HEK293 (cell line): ENCODE measurements at regions not wholly inside any gene's neighbourhood (a gene's known extent, or its start where the extent isn't known, plus 50 kb on each side); places are given as distances from the start of the nearest gene placed in this dataset.

Experiments
- CTCF ChIA-PET: fragments of 350-600 bp; formaldehyde crosslinking; extraction: SDS; loops from one replicate; lab custom pipeline; 2021; ENCODE audit warnings: antibody characterized with exemption; lab: Yijun Ruan, JAX
- POLR2A ChIA-PET: fragments of 300-600 bp; formaldehyde crosslinking; extraction: SDS; loops from one replicate; lab custom pipeline; 2020; ENCODE audit warnings: antibody characterized with exemption, inconsistent platforms; lab: Yijun Ruan, JAX
- H3K27ac ChIP-seq: fragments of 200-500 bp; sonication (Bioruptor generic); 2 replicates; pipeline ENCODE4 v1.5.1; 2014; ENCODE audit warnings: low read depth, low read length, control low read depth, inconsistent platforms; ENCODE audit errors: extremely low read depth
- H3K36me3 ChIP-seq, 2 experiments: fragments of 200-500 bp in 1 of 2; sonication (Bioruptor generic) in 1 of 2; 1 replicate in 1 of 2; 2 replicates in 1 of 2; pipeline ENCODE4 v1.5.1; 2014 to 2017; ENCODE audit warnings: inconsistent platforms in 2 of 2, low read length in 2 of 2; ENCODE audit not compliant: control insufficient read depth in 2 of 2, insufficient read depth in 1 of 2
- H3K4me1 ChIP-seq: fragments of 200-500 bp; sonication (Bioruptor generic); 2 replicates; pipeline ENCODE4 v1.5.1; 2014; ENCODE audit warnings: mild to moderate bottlenecking, low read length, inconsistent platforms; ENCODE audit not compliant: control insufficient read depth, insufficient read depth
- H3K4me3 ChIP-seq: 2 replicates; pipeline ENCODE4 v1.5.1; 2011; ENCODE audit warnings: low read depth, mild to moderate bottlenecking, control low read depth, low read length, moderate library complexity
- H3K9me3 ChIP-seq: fragments of 200-500 bp; sonication (Bioruptor generic); 2 replicates; pipeline ENCODE4 v1.5.1; 2014; ENCODE audit warnings: low read depth, low read length, inconsistent platforms; ENCODE audit not compliant: control insufficient read depth, insufficient read depth
- CTCF ChIP-seq: fragments of 450-650 bp; formaldehyde crosslinking; IDR thresholded peaks from 2 replicates; pipeline ENCODE4 v1.5.1; 2016; ENCODE audit warnings: missing biosample characterization, missing genetic modification characterization
- HOXD13 ChIP-seq: sonication (generic); formaldehyde crosslinking; IDR thresholded peaks from 2 replicates; pipeline ENCODE4 v1.8.0; 2022; ENCODE audit warnings: missing genetic modification reagents, borderline replicate concordance
- SETDB1 ChIP-seq: IDR thresholded peaks from one replicate; pipeline ENCODE4 v1.6.1; 2017; ENCODE audit warnings: mild to moderate bottlenecking, low read length, moderate library complexity, mixed read lengths; ENCODE audit not compliant: insufficient read length
- SP3 ChIP-seq: fragments of 450-650 bp; formaldehyde crosslinking; IDR thresholded peaks from 2 replicates; pipeline ENCODE4 v1.5.1; 2016; ENCODE audit warnings: missing biosample characterization, missing genetic modification characterization
- TRIM28 ChIP-seq: IDR thresholded peaks from 2 replicates; pipeline ENCODE4 v1.6.1; 2011; ENCODE audit warnings: low read length, control low read depth, borderline replicate concordance
- ZBTB8A ChIP-seq: fragments of 450-650 bp; formaldehyde crosslinking; IDR thresholded peaks from 2 replicates; pipeline ENCODE4 v1.5.1; 2016; ENCODE audit warnings: missing biosample characterization, missing genetic modification characterization
- ZIC2 ChIP-seq: fragments of 450-650 bp; formaldehyde crosslinking; IDR thresholded peaks from 2 replicates; pipeline ENCODE4 v1.5.1; 2016; ENCODE audit warnings: missing biosample characterization, missing genetic modification characterization
- ZNF133 ChIP-seq: fragments of 450-650 bp; formaldehyde crosslinking; IDR thresholded peaks from 2 replicates; pipeline ENCODE4 v1.5.1; 2016; ENCODE audit warnings: missing biosample characterization, missing genetic modification characterization
- ZNF184 ChIP-seq: fragments of 450-650 bp; IDR thresholded peaks from 2 replicates; pipeline ENCODE4 v1.5.1; 2018; ENCODE audit warnings: missing biosample characterization, mild to moderate bottlenecking, missing genetic modification characterization
- TF ChIP-seq, protein P1 (sequence below): fragments of 450-650 bp; formaldehyde crosslinking; IDR thresholded peaks from 2 replicates; pipeline ENCODE4 v1.5.1; 2017; ENCODE audit warnings: missing biosample characterization, missing genetic modification characterization

GRCh38 chr17:72046643-72047612 lies 73.9 kb upstream of the SOX9 start:
- POLR2A ChIA-PET = no interaction called here
- Histone ChIP-seq H3K4me1 (no peaks in the 10 kb centered on the region), H3K36me3 (no peaks in the 10 kb centered on the region), H3K4me3 (no peak overlapping the region), H3K27ac (no peak overlapping the region), H3K9me3 (no peaks in the 10 kb centered on the region)
- CTCF ChIA-PET = interaction anchor here (0.6 kb wide), 1 partner anchor 22 kb away, joined by 3 read pairs; no protein-coding TSS in a partner anchor
- TF ChIP-seq ZNF133 (tag by site-specific recombination) (no peak), ZIC2 (tag by site-specific recombination) (peak; percentile 84)

- no peak for TF ChIP-seq SETDB1
- H3K36me3 ChIP-seq = no peaks in the 10 kb centered on the region
- no peaks in the 10 kb centered on the region for H3K4me1 ChIP-seq
- CTCF ChIA-PET = interaction anchor here (1.0 kb wide), 1 partner anchor 27 kb away, joined by 3 read pairs; no protein-coding TSS in a partner anchor
- H3K4me3 ChIP-seq = no peak overlapping the region
- H3K27ac ChIP-seq = no peak overlapping the region
- no peaks in the 10 kb centered on the region for H3K9me3 ChIP-seq
- POLR2A ChIA-PET = no interaction called here
Measured at GRCh38 chr17:72049914-72050313, 70.9 kb upstream of the SOX9 start.

GRCh38 chr17:72053036-72053435 lies 67.8 kb upstream of the SOX9 start:
- H3K9me3 ChIP-seq = no peaks in the 10 kb centered on the region
- H3K27ac ChIP-seq = no peak overlapping the region
- POLR2A ChIA-PET = interaction anchor here (0.5 kb wide), 1 partner anchor 1381 kb away, joined by 4 read pairs; no protein-coding TSS in a partner anchor
- no peaks in the 10 kb centered on the region for H3K36me3 ChIP-seq
- CTCF ChIA-PET = interaction anchor here (0.6 kb wide), 1 partner anchor 675 kb away, joined by 4 read pairs; no protein-coding TSS in a partner anchor
- TF ChIP-seq ZIC2 (tag by site-specific recombination) = 0 out of 2 replicates have a peak, but pooled peaks have one; percentile 30
- no peak for TF ChIP-seq TRIM28
- peak; percentile 45; the same call in 1 of the 2 replicates for TF ChIP-seq ZBTB8A (tag by site-specific recombination)
- no peak overlapping the region for H3K4me3 ChIP-seq
- H3K4me1 ChIP-seq = no peaks in the 10 kb centered on the region

DNA sequence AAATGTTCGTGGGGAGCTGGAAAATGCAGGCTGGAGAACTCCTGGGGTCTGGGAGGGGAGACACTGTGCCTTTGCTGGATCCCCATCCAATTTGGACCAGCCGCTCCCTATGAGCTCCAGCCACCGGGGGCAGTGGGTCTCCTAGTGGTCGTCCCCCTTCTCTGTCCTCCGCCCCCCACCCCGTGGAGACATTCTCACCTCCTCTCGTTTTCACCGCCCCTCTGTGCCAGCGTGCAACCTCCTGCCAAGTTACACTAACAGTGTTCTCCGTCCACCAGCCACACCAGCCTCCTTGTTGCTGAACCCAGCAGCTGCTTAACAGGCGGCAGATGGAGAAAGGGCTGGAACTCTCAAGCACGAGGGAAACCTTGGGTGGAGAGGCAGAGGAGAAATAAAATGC lies 67.4 kb upstream of the SOX9 start:
- TF ChIP-seq ZNF184 (tag by site-specific recombination) (no peak), CTCF (tag by site-specific recombination) (no peak), SP3 (tag by site-specific recombination) (no peak), HOXD13 (CRISPR knock-in tag) (no peak), ZIC2 (tag by site-specific recombination) (peak; percentile 32; the same call in 1 of the 2 replicates), TRIM28 (no peak)
- TF ChIP-seq, protein P1, sequence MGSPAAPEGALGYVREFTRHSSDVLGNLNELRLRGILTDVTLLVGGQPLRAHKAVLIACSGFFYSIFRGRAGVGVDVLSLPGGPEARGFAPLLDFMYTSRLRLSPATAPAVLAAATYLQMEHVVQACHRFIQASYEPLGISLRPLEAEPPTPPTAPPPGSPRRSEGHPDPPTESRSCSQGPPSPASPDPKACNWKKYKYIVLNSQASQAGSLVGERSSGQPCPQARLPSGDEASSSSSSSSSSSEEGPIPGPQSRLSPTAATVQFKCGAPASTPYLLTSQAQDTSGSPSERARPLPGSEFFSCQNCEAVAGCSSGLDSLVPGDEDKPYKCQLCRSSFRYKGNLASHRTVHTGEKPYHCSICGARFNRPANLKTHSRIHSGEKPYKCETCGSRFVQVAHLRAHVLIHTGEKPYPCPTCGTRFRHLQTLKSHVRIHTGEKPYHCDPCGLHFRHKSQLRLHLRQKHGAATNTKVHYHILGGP (tag by site-specific recombination) = no peak
- Histone ChIP-seq H3K4me3 (no peak overlapping the region), H3K4me1 (no peaks in the 10 kb centered on the region), H3K36me3 (no peaks in the 10 kb centered on the region), H3K27ac (no peak overlapping the region), H3K9me3 (no peaks in the 10 kb centered on the region)
- ChIA-PET CTCF (no interaction called here), POLR2A (no interaction called here)
